ENCODE measurements at regions not wholly inside any gene's neighbourhood (a gene's known extent, or its start where the extent isn't known, plus 50 kb on each side); places are given as distances from the start of the nearest gene placed in this dataset.

DNA sequence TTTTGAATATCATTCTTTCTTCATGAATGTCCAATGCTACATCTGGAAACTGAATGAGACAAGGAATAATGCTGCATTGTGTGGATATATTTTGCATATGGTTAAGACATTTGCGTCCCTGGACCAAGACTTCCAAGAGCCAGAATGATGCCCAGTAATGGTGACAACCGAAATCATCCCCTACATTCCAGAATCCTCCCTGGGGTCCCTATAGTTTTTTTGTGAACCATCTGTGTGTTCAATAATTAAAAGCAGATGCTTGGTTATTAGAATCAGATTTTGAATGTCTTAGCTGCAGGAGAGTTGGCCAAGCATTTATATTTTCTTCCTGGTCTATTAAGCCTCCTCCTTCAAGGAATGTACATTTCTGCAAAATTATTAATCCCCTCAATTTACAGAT lies 426.7 kb upstream of the CDH8 start:
- no peak overlapping the region for H3K4me3 ChIP-seq (replicated peaks; ENCODE audit: insufficient read depth, low read length)
- DNase-seq (ENCODE audit: low read depth in 1 of 2, low spot score in 1 of 2), result no peak
- H3K27ac ChIP-seq (replicated peaks), result no peak overlapping the region
- TF ChIP-seq GABPA (IDR thresholded peaks at IDR 0.05; ENCODE audit: low read depth) (no peak), POLR2AphosphoS5 (IDR thresholded peaks at IDR 0.05; ENCODE audit: low read depth) (no peak), SPI1 (IDR thresholded peaks at IDR 0.05; ENCODE audit: borderline replicate concordance, low read depth) (no peak)
- TF ChIP-seq, protein P1, sequence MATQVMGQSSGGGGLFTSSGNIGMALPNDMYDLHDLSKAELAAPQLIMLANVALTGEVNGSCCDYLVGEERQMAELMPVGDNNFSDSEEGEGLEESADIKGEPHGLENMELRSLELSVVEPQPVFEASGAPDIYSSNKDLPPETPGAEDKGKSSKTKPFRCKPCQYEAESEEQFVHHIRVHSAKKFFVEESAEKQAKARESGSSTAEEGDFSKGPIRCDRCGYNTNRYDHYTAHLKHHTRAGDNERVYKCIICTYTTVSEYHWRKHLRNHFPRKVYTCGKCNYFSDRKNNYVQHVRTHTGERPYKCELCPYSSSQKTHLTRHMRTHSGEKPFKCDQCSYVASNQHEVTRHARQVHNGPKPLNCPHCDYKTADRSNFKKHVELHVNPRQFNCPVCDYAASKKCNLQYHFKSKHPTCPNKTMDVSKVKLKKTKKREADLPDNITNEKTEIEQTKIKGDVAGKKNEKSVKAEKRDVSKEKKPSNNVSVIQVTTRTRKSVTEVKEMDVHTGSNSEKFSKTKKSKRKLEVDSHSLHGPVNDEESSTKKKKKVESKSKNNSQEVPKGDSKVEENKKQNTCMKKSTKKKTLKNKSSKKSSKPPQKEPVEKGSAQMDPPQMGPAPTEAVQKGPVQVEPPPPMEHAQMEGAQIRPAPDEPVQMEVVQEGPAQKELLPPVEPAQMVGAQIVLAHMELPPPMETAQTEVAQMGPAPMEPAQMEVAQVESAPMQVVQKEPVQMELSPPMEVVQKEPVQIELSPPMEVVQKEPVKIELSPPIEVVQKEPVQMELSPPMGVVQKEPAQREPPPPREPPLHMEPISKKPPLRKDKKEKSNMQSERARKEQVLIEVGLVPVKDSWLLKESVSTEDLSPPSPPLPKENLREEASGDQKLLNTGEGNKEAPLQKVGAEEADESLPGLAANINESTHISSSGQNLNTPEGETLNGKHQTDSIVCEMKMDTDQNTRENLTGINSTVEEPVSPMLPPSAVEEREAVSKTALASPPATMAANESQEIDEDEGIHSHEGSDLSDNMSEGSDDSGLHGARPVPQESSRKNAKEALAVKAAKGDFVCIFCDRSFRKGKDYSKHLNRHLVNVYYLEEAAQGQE (IDR thresholded peaks at IDR 0.05; ENCODE audit: insufficient replicate concordance, low read depth), result no peak
- TF ChIP-seq, protein P2, sequence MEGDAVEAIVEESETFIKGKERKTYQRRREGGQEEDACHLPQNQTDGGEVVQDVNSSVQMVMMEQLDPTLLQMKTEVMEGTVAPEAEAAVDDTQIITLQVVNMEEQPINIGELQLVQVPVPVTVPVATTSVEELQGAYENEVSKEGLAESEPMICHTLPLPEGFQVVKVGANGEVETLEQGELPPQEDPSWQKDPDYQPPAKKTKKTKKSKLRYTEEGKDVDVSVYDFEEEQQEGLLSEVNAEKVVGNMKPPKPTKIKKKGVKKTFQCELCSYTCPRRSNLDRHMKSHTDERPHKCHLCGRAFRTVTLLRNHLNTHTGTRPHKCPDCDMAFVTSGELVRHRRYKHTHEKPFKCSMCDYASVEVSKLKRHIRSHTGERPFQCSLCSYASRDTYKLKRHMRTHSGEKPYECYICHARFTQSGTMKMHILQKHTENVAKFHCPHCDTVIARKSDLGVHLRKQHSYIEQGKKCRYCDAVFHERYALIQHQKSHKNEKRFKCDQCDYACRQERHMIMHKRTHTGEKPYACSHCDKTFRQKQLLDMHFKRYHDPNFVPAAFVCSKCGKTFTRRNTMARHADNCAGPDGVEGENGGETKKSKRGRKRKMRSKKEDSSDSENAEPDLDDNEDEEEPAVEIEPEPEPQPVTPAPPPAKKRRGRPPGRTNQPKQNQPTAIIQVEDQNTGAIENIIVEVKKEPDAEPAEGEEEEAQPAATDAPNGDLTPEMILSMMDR (IDR thresholded peaks at IDR 0.05; ENCODE audit: insufficient read depth, low read length), result no peak
- no peaks in the 10 kb centered on the region for H3K27me3 ChIP-seq (ENCODE audit: insufficient read depth, poor library complexity, severe bottlenecking)

DNA sequence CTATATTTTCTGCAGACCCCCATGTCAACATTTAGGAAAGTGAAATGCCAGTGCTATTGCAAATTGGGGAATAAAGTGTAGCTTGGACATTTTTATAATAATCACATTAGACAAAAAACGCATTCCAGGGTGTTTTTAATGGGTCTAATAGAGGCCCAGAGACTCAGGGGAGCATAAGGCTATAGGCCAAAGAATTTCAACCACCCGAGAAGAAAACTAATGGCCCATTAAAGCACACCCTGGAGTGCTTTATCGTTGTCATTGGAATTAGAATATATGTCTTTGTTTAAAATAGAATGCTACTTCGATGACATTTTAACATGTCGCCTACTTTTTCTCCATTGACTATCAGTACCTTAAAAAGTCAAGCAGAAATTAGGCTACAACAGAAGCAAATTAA lies 414.1 kb upstream of the CDH8 start:
- DNase-seq (ENCODE audit: low read depth in 1 of 2, low spot score in 1 of 2), result no peak
- H3K4me3 ChIP-seq (replicated peaks; ENCODE audit: insufficient read depth, low read length), result no peak overlapping the region
- no peaks in the 10 kb centered on the region for H3K27me3 ChIP-seq (ENCODE audit: insufficient read depth, poor library complexity, severe bottlenecking)
- no peak overlapping the region for H3K27ac ChIP-seq (replicated peaks)
- TF ChIP-seq POLR2AphosphoS5 (IDR thresholded peaks at IDR 0.05; ENCODE audit: low read depth), result no peak
- TF ChIP-seq, protein P2 (IDR thresholded peaks at IDR 0.05; ENCODE audit: insufficient read depth, low read length), result no peak
- TF ChIP-seq, protein P1 (IDR thresholded peaks at IDR 0.05; ENCODE audit: insufficient replicate concordance, low read depth), result no peak
- no peak for TF ChIP-seq SPI1 (IDR thresholded peaks at IDR 0.05; ENCODE audit: borderline replicate concordance, low read depth)
- no peak for TF ChIP-seq GABPA (IDR thresholded peaks at IDR 0.05; ENCODE audit: low read depth)

DNA sequence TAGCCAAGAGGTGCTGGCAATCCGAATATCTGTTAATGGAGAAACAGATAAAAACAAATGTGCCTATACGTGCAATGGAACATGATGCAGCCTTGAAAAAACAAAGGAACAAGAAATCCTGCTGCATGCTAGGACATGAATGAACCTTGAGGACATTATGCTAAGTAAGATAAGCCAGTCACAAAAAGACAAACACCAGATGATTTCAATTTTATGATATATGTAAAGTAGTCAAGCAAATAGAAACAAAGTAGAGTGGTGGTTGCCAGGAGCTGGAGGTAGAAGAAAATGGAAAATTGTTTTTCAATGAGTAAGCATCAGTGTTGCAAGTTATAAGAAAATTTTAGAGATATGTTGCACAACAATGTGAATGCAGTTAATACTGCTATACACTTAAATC lies 409.7 kb upstream of the CDH8 start:
- Histone ChIP-seq H3K27ac (replicated peaks) (no peak overlapping the region), H3K27me3 (ENCODE audit: insufficient read depth, poor library complexity, severe bottlenecking) (no peaks in the 10 kb centered on the region), H3K4me3 (replicated peaks; ENCODE audit: insufficient read depth, low read length) (no peak overlapping the region)
- no peak for DNase-seq (ENCODE audit: low read depth in 1 of 2, low spot score in 1 of 2)
- no peak for TF ChIP-seq SPI1 (IDR thresholded peaks at IDR 0.05; ENCODE audit: borderline replicate concordance, low read depth)
- TF ChIP-seq, protein P2 (IDR thresholded peaks at IDR 0.05; ENCODE audit: insufficient read depth, low read length), result no peak

DNA sequence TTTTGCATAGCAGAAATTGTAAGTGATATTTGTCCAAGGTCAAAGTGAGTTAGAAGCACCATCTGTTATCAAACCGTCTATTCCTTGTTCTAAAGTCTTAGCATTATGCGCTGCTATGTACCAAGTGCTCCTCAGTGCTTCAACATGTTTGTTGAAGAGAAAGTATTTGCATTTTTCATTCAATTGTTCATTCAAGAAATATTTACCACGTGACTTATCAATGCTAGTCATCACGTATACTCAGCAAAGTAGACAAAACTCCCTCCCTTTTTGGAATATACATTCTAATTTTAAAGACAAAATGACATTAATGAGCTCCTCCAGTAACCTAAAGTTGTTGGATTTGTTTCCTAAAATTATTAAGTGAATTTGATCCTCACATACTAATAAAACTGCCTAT lies 388.0 kb upstream of the CDH8 start:
- no peak for DNase-seq (ENCODE audit: low read depth in 1 of 2, low spot score in 1 of 2)
- no peak overlapping the region for H3K27ac ChIP-seq (replicated peaks)
- no peaks in the 10 kb centered on the region for H3K27me3 ChIP-seq (ENCODE audit: insufficient read depth, poor library complexity, severe bottlenecking)
- no peak overlapping the region for H3K4me3 ChIP-seq (replicated peaks; ENCODE audit: insufficient read depth, low read length)
- TF ChIP-seq, protein P2 (IDR thresholded peaks at IDR 0.05; ENCODE audit: insufficient read depth, low read length), result no peak
- TF ChIP-seq POLR2AphosphoS5 (IDR thresholded peaks at IDR 0.05; ENCODE audit: low read depth) (no peak), SPI1 (IDR thresholded peaks at IDR 0.05; ENCODE audit: borderline replicate concordance, low read depth) (no peak), GABPA (IDR thresholded peaks at IDR 0.05; ENCODE audit: low read depth) (no peak)
- TF ChIP-seq, protein P1 (IDR thresholded peaks at IDR 0.05; ENCODE audit: insufficient replicate concordance, low read depth), result no peak

All from HL-60 (cell line).